RPMI7951 (cell line): ENCODE measurements at regions not wholly inside any gene's neighbourhood (a gene's known extent, or its start where the extent isn't known, plus 50 kb on each side); places are given as distances from the start of the nearest gene placed in this dataset.
"Not testable (repeated sequence)": the region's sequence is repeated elsewhere in the genome, so short reads cannot be mapped to it uniquely, and the experiment has no call there.

ENCODE experiments used
- DNase-seq: peaks from one replicate; pipeline ENCODE4 v3.0.0-alpha.2; 2012; ENCODE audit warnings: low read depth

- no peak for DNase-seq
These were observed 122.0 kb upstream of the RANBP3L start for GRCh38 chr5:36423578-36424307.

GRCh38 chr5:36426070-36426469 is 124.4 kb upstream of the RANBP3L start:
- DNase-seq, result not testable (repeated sequence)

- DNase-seq, result no peak
These were observed 133.8 kb upstream of the RANBP3L start for GRCh38 chr5:36435516-36435915.

- no peak for DNase-seq
These were observed 134.6 kb upstream of the RANBP3L start for GRCh38 chr5:36436306-36436705.

- peak; percentile 33 for DNase-seq
These were observed 137.3 kb upstream of the RANBP3L start for GRCh38 chr5:36438765-36439561.

GRCh38 chr5:36440300-36440699 is 138.6 kb upstream of the RANBP3L start:
- DNase-seq, result no peak

- no peak for DNase-seq
These were observed 139.6 kb upstream of the RANBP3L start for GRCh38 chr5:36441280-36441679.

GRCh38 chr5:36442352-36442751 is 140.7 kb upstream of the RANBP3L start:
- no peak for DNase-seq

- DNase-seq, result peak; percentile 62
These were observed 141.1 kb upstream of the RANBP3L start for GRCh38 chr5:36442796-36443195.

- no peak for DNase-seq
These were observed 142.2 kb upstream of the RANBP3L start for GRCh38 chr5:36443941-36444340.

- DNase-seq, result peak; percentile 53
These were observed 143.1 kb upstream of the RANBP3L start for GRCh38 chr5:36444582-36445418.

- DNase-seq, result no peak
These were observed 146.1 kb upstream of the RANBP3L start for GRCh38 chr5:36447776-36448175.

GRCh38 chr5:36450229-36451014 is 148.7 kb upstream of the RANBP3L start:
- peak; percentile 19 for DNase-seq

GRCh38 chr5:36452424-36453006 is 150.8 kb upstream of the RANBP3L start:
- peak; percentile 34 for DNase-seq

- peak; percentile 85 for DNase-seq
These were observed 148.7 kb upstream of the SLC1A3 start for GRCh38 chr5:36457511-36458270.

- peak; percentile 47 for DNase-seq
These were observed 147.7 kb upstream of the SLC1A3 start for GRCh38 chr5:36458746-36459145.

- peak; percentile 44 for DNase-seq
These were observed 146.9 kb upstream of the SLC1A3 start for GRCh38 chr5:36459176-36460135.

GRCh38 chr5:36462295-36463021 is 143.9 kb upstream of the SLC1A3 start:
- peak; percentile 84 for DNase-seq
